ENCODE measurements at regions not wholly inside any gene's neighbourhood (a gene's known extent, or its start where the extent isn't known, plus 50 kb on each side); places are given as distances from the start of the nearest gene placed in this dataset.

DNA sequence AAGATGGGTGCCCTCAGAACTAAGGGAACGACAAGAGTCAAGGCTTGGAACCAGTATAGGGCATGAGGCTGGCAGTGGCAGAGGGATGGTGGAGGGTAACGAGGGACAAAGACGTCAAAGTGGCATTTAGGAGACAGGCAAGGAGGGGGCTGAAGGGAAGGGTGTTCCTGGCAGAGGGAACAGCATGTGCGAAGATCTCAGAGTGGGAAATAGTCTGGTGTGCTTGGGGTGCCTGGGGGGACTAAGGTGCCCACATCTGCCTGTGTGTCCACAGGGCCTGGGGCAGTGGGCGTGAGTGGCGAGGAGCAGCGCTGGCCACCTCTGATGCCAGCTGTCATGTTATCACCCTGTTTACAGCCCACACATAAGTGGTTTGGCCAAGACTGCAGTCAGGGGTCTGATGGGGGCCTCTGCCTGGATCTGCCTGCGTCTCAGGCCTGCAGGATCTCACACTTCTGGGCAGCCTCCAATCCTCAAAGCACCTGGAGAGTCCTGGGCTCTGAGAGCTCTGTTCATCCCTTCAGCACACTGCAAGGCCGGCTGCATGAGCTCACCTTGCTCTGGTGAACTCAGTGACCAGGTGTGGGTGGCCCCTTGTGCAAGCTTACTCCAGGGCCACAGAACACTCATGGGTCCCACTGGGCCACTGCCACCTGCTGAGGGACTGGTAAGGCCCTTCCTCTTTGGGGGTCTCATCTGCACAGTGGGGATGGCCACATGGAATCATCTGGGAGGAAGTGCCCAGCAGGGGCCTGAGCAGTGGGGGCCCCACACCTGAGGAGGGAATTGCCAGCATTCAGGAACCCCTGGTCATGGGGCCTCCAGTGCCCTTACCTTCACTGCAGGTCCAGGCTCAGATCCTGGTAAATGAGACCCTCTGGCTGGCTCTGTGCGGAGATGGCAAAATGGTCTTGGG, 89.7 kb upstream of the SHISAL1 start:
- DNase-seq, result no peak

DNA sequence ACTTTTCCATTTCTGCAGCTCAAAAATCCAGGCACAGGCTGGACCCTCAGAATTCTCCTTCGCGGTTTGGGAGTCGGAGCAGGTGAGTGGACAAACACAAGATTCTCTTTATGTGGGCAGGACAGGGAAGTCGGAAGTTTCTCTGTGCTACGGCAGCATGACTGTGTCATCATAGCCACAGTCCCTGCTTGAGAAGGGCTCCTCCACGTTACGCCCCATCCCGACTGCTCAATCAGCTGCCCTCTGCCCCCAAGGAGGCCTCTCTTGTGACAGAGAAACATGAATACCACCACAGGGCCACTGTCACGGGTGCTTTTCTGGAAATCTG, 89.0 kb upstream of the SHISAL1 start:
- no peak for DNase-seq

DNA sequence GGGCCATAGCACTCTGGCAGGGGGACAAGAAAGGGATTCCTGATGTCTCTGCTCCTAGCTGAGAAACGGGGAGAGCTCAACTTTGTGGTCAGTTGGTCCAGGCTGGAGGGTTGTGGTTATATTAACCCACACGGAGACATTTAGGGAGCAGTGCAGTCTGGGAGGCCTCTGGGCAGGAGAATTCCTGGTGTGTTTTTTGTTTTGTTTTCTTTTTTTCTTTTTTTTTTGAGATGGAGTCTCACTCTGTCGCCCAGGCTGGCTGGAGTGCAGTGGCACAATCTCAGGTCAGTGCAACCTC, 88.0 kb upstream of the SHISAL1 start:
- no peak for DNase-seq

DNA sequence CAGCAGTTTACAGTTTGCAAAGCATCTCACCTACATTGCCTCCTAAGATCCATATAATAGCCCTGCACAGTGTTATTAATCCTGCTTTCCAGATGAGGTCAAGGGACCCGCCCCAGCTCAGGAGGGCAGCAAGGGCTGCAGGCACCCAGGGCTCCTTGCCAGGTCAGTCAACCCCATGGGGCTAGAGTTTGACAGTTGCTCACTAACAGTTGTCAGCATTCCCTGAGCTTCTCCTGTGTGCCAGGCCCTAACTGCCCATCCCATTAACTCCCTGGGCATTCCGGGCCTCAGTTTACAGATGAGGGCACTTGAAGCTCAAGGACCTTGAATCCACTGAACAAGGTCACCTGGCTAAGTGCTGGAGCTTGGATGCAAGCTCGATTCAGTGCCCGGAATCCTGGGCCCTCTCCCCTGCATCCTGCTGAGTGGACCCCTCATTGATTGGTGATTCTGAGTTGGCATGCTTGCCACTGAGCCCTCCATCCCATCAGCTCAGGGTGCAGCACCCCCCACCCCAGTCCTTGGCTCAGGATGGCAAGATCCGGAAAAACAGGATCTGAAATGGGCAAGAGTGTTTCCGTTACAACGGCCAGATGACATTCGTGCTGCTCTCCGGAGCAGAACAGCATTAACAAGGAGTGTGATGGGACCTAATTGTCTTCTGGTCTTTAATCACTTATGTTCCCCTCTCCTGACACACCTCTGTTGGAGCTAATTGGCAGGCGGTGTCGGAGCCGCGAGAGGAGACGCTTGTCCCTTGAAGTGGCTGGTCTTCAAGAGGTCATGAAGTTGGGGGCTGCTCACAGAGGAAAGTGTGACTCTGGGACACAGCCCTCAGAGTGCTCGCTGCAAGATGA, 87.4 kb upstream of the SHISAL1 start:
- no peak for DNase-seq

DNA sequence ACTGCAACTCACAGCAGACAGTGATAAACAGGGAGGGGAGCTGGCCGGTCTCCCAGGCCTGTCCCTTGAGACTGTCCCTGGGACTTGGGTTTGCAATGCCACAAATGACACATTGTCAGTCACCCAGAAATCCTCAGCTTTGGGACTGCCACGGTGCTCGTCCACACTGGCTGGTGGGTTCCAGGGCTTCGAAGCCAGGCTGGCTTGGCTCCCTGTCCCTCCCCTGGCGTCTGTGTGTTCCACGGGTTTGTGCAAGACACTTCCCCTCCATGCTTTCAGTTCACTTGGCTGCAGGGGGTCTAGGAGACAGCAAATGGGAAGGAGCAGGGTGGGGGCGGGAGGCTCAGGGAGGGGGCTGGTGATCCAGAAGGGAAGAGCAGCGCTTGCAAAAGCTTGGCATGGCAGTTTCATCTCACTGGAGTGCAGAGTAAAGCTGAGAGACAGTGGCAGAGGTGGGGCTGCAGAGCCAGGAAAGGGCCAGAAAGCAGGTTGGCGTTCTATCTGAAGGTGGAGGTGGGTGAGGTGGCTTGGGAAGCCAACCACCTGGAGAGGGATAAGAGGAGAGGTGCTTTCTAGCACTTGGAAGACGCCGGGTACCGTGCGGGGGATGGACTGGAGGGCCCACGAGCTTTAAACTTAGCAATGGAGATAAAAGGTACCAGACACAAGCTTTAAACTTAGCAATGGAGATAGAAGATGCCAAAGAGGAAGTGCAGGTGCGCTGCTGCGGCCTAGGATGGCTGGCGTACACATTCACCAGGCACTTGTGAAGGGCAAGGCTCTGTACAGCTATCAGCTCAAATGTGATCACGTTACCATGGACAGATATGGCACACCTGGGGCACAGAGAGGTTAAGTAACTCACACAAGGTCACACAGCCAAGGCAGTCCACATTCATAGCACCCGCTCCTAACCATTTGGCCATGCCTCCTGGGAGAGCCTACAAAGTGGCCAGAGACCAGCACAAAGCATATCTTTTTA, 86.4 kb upstream of the SHISAL1 start:
- DNase-seq, result no peak

DNA sequence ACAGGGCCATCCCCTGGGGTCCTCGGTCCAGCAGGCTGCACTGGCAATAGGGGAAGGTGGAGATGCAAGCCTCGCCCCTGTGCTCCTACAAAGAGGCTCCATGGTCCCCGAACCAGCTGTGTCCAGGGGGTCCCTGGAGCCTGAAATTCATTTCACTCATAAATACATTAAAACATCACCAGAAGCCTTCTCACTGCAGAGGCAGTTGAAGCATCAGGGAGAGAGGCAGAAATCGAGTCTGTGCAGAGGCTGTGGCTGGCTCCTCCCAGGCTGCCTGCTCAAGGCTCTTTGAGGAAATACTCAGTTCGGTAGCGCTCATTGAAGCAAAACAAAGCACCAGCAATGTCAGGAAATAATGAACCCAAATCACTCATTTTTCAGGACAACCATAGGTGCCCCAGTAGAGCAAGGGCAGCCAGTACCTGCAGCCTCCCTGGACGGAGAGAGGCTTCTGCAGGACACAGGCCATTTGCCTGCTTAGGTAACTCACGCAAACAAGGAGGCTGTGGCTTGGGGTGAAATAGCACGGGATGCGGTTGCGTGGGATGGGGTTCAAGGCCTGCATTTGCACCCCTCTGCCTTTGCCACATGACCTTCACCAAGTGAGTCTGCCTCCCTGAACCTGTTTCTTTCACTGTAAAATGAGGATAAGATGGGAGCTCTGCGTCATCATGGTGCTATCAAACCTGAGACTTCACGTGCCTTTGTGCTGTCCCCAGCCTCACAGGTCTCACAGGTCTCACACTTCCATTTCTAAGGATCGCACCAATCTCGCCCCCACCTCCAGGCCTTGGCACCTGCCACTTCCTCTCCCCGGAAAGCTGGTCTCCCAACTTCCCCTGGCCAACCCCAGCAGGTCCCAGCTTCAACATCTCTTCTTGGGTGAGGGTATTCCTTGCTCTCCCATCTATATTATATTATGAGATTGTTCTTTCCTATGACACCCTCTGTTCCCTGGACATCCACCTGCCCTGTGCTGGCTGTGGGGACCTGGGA, 84.3 kb upstream of the SHISAL1 start:
- DNase-seq, result no peak

DNA sequence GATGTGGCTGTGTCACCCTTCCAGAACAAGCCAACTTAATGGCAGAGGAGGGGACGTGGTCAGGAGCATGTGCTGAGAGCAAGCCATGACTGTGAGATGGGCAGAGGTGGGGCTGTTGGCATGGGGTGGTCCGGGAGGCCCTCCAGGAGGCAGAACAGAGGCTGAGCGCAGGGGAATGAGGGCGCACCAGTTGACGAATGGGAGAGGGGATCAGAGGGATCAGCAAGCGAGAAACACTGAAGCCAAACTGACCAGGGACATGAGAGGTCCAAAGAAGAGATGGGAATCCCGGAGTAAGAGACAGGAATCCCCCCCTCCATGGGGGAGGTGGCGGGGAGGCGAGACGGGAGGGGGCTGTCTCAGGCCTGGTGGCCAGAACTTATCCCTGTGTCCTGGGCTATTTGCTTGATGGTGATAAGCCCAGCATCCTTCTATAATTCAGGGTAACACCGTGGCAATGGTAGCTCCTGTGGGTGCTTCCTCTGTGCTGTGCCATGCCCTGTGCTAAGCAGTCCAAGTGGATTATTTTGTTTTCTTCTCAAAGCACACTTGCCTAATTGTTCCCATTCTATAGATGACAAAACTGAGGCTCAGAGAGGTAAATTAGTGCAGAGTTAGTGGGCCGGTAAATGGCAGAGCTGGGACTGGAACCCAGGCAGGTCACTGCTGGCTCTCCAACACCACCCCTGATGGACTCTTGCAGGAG, 83.4 kb upstream of the SHISAL1 start:
- no peak for DNase-seq

DNA sequence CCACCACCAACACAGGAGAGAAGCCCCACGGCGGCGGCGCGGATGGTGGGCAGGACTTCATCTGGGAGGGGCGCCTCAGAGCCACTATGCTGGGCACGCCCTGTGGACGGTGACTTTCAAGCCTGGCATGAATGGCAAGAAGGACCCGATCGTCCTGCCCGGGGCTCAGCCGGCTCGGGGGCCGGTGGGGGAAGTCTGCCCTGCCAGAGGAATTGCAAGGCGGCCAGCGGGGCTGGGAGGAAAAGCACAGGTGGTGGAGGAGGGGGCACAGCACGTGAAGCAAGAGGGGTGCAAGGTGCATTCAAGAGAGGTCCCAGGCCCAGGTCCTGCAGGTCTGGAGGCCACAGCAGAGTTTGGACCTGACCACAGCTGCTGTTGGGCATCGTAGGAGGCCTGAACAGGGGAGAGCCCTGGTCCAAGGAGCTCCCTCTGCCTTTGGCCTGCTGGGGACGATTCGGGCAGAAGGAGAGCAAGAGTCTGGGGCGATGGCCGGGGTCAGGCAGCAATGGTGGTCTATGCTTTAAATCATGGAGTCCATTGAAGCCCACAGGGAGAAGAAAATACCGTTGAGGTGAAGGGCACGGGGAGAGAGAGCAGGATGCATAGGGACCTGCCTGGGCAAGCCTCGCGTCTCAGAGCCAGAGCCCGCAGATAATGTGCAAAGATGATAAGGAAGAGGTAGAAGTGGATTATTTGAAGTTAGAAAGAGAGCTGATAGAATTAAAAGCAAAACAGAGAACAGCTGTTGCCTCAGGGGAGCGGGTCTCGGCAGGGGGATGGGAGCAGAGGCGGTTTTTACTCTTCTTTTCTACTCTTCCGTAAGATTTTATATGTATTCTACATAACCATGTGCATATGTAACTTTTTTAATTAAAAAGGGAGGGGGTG, 82.6 kb upstream of the SHISAL1 start:
- DNase-seq, result no peak

DNA sequence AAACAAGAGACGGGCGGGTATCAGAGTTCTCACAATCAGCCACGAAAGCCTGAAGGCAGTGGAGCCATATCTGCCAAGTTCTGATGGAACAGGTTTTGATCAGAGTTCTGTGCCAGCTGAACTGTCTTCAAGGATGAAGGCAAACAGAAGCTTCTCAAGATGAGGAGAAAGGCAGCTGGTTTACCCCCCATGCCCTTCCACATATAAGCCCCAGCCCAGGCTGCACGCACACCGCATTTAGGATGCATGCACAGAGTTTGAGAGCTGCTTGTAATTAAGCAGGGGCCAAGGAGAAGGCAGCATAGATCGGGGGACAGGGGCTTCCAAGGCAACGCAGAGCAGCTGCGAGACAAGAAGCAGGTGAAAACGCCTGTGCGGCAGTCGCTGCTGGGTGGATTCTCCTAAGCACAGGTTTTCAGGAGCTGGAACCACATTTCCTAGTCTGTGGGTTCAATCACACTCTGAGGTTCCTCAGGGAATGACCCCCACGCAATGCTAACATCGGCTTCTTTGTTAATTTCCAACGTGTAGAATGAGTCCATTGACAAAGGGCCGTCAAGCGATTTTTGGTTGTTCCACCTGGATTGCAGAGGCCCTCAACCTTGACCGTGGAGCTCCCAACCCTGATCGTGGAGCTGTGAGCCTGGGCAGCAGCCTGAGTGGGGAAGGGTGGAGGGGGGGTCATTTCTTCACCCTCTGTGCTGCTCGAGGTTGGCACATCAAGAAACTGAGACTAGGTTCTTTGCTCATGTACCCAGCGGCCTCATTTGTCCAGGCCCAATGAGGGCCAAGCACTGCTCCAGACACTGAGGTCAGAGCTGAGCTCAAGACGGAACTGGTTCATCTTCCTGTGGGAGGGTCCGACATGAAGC, 81.7 kb upstream of the SHISAL1 start:
- DNase-seq, result no peak

DNA sequence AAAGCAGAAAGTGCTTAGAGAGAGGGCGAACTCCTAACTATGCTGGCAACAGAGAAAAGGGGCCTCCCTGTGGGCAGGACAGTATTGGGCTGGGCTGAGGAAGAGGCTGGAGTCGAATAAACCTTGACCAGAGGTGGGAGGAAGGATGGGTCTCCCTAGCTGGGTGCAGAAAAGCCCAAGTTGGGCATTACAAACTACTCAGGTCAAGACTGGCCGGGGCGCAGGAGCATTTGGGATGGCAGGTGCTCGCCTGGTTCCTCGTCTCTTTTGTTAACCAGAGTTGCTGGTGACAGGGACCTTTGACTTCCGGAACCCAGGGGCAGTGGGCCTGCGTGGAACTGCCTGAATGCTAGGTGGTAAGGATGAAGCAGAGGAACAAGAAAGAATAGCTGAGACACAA, 80.3 kb upstream of the SHISAL1 start:
- no peak for DNase-seq

DNA sequence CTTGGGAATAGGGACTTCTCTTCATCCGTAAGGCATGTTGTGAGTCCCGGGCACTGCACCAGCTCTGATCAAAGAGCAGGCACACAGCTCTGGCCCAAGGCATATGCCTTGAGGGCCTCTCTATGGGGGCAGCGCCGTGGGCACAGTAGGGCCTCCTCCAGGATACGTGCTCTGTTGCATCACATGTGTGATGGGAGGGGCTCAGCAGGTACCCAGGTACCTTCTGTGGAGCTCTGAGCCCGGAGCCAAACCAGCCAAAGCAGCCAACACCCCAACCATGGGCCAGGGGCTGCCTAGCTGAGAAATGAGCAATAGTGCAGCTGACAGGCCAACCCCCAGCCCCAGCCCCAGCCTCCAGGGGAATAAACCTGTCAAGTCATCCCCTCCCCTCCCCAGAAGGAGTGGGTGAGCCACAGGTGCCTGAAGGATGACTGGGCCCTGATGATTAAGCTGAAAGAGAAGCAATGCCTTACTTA, 79.7 kb upstream of the SHISAL1 start:
- DNase-seq, result no peak

DNA sequence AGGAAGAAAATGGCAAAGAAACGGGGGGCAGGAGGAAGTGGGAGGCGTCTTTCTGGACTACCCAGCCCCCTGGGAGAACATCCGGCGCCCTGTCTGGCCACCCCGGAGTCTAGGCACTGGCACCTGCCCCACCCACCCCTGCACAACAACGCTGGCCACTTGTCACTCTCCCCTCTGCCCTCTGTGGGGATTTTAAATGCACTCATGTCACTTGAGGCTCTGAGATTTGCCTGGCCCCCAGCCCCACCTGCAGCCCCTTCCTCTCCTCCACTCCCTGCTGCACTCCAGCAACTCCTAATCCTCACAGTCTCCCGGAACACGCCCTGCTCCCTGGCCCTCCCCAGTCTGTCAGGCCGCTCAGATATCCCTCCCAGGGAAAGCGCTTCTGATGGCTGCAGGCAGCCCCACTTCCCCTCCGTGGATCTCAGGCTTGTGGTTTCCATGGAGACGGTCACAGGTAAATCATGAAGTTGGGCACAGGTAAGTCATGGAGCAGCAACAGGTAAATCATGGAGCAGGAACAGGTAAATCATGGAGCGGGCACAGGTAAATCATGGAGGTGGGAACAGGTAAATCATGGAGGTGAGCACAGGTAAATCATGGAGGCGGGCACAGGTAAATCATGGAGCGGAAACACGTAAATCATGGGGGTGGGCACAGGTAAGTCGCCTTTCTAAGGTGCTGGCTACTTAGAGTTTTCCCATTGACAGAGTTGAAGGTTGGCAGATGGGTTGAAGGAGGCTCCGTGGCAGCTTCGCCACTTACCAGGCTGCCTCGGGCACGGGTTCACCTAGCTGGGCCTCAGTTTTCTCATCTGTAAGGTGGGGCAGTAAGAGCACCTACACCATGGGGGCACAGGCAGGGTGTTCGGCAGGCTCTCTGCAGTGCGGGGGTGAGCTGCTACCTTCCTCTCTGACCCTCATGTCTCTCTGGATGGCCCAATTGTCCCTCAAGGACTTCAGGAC, 79.0 kb upstream of the SHISAL1 start:
- DNase-seq, result no peak

DNA sequence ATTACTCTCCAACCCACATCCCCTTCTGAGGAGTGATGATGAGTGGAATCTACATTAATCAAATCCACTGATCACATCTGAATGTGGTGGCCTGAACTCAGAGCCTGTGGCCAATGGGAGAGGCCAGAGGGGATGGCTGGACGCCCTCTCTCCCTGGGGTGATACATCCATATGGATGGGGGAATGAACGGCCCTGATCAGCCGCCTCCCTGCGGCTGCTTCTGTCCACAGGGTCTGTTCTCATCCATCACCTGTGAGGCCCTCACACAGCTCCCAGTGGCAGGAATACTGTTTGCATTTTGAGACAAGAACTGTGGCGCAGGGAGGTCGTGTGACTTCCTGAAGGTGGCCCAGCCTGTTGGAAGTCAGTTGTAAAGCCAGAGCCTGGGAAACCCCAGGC, 78.3 kb upstream of the SHISAL1 start:
- DNase-seq, result no peak

DNA sequence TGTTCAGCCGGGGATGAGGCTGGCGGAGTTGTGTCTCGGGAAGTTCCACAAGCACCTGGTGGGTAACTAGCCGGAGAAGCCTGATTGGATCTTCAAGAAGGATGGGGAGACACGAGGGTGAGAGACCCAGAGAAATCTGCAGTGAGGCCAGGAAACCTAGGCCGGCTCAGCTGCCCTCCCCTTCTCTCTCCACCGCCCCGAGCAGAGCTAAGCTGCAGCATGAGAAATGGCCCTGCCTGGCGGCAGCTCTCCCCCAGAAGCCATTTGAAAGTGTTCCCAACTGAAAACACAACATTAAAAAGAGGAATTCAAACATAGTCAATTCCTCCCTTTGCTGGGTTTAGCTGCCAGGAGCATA, 77.8 kb upstream of the SHISAL1 start:
- DNase-seq, result no peak

DNA sequence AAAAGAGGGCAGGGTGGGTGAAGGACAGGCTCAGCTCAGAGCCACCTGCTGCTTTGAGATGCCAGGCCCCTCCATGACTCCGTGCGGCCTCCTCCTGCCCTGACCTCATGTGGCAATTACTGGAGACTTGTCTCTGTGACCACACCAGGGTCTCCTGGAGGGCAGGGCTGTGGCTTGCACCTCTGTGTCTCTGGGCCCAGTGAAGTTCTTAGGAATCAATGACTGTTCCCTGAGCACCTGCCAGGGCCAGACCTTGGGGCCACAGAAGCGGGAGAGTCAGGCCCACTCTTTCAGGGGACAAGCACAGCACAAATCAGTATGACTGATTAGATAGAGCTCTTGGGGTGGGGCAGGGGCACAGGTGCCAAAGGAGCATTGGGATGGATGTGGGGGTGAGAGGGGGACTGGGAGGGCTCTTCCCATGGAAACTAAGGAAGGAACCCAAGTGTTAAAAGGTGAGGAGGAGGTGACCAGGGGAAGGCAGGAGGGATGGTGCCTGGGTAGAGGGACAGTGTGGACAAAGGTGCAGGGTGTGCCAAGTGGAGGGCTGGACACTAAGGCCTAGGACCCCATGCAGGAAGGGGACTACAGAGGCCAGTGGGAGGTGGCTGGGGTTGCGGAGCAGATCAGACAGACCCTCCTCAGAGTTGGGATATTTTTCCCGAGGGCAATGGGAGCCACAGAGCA, 77.3 kb upstream of the SHISAL1 start:
- DNase-seq, result no peak

DNA sequence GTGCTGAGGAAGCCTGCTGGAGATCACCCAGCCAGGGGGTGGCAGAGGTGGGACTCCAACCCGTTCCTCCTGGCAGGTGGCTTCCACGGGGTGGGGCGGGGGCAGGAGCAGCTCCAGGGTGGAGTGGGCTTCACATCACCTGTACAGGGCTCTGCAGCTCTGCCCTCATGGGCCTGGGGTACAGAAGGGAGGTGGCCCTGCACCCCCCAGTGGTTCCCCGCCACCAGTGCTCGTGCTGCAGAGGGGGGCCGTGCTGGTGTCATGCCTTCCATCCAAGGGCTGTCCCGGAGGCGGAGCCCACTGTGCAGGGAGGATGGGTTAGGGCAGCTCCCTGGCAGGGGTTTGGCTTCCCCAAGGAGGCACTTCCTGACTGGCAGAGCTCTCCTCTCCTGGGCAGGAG, 76.4 kb upstream of the SHISAL1 start:
- DNase-seq, result no peak

DNA sequence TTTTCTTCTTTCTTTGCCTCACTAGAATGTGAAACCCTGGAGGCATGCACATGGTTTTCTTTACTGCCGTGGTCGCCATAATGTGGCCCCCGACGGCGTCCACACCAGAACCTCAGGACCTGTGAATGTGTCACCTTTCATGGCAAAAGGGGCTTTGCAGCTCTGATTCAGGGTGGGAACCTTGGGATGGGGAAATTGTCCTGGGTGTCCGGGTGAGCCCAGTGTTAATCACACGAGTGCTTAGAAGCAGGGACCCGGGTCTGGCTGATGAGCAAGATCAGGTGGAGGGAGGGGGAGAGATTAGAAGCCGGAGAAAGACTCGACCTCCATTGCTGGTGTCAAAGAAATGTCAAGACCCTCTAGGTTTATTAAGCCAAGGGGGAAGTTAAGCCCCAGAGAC, 74.7 kb upstream of the SHISAL1 start:
- no peak for DNase-seq
